Prostate gland (tissue), 2 donors: ENCODE measurements at regions not wholly inside any gene's neighbourhood (a gene's known extent, or its start where the extent isn't known, plus 50 kb on each side); places are given as distances from the start of the nearest gene placed in this dataset.

ENCODE experiments used
- POLR2A ChIP-seq: fragments of 450-650 bp; IDR thresholded peaks from one replicate; pipeline ENCODE4 v1.6.1; 2016; ENCODE audit warnings: antibody characterized with exemption, mild to moderate bottlenecking
- POLR2AphosphoS5 ChIP-seq: sonication (generic); formaldehyde crosslinking; IDR thresholded peaks from one replicate; pipeline ENCODE4 v1.6.1; 2017; ENCODE audit warnings: antibody characterized with exemption
- TF ChIP-seq, protein P1 (sequence below), 4 experiments: fragments of 200-600 bp in 2 of 4; fragments of 450-650 bp in 2 of 4; sonication (generic) in 2 of 4; IDR thresholded peaks; 1 replicate in 3 of 4; 2 replicates in 1 of 4; pipeline ENCODE4 v1.5.1; 2016 to 2019; ENCODE audit warnings: antibody characterized with exemption in 4 of 4, mild to moderate bottlenecking in 2 of 4, moderate library complexity in 2 of 4

GRCh38 chr11:42762348-42762747 is 549.4 kb upstream of the API5 start:
- TF ChIP-seq, protein P1, sequence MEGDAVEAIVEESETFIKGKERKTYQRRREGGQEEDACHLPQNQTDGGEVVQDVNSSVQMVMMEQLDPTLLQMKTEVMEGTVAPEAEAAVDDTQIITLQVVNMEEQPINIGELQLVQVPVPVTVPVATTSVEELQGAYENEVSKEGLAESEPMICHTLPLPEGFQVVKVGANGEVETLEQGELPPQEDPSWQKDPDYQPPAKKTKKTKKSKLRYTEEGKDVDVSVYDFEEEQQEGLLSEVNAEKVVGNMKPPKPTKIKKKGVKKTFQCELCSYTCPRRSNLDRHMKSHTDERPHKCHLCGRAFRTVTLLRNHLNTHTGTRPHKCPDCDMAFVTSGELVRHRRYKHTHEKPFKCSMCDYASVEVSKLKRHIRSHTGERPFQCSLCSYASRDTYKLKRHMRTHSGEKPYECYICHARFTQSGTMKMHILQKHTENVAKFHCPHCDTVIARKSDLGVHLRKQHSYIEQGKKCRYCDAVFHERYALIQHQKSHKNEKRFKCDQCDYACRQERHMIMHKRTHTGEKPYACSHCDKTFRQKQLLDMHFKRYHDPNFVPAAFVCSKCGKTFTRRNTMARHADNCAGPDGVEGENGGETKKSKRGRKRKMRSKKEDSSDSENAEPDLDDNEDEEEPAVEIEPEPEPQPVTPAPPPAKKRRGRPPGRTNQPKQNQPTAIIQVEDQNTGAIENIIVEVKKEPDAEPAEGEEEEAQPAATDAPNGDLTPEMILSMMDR (IDR thresholded peaks at IDR 0.05), result no peak
- no peak for TF ChIP-seq POLR2AphosphoS5
- no peak for TF ChIP-seq POLR2A
